ENCODE measurements at regions not wholly inside any gene's neighbourhood (a gene's known extent, or its start where the extent isn't known, plus 50 kb on each side); places are given as distances from the start of the nearest gene placed in this dataset.

GRCh38 chr2:130259594-130259993, 61.4 kb upstream of the TUBA3E start:
- no peak overlapping the region for H3K27ac ChIP-seq (ENCODE audit: extremely low read depth, low read depth, low read length)
- CTCF ChIA-PET = no interaction called here
- no peak overlapping the region for H3K4me3 ChIP-seq (ENCODE audit: low read depth, low read length)
- H3K36me3 ChIP-seq (ENCODE audit: control insufficient read depth in 2 of 2, insufficient read depth in 1 of 2, low read length in 2 of 2) = no peaks in the 10 kb centered on the region
- no peaks in the 10 kb centered on the region for H3K9me3 ChIP-seq (ENCODE audit: control insufficient read depth, insufficient read depth, low read depth, low read length)
- TF ChIP-seq ELK4 (IDR thresholded peaks at IDR 0.05; ENCODE audit: borderline replicate concordance, low read depth, low read length) (no peak), REPIN1 (tag by site-specific recombination; IDR thresholded peaks at IDR 0.05; ENCODE audit: low read depth) (no peak), ZBTB1 (tag by site-specific recombination; IDR thresholded peaks at IDR 0.05) (no peak), ZSCAN4 (tag by site-specific recombination; IDR thresholded peaks at IDR 0.05) (no peak), ZNF19 (tag by site-specific recombination; IDR thresholded peaks at IDR 0.05; ENCODE audit: low read depth) (no peak), ZNF626 (tag by site-specific recombination; IDR thresholded peaks at IDR 0.05) (no peak), ZNF366 (tag by site-specific recombination; conservative IDR thresholded peaks at IDR 0.05) (no peak), ZFP69B (tag by site-specific recombination; IDR thresholded peaks at IDR 0.05) (no peak), ZNF549 (tag by site-specific recombination; IDR thresholded peaks at IDR 0.05) (no peak), ZNF792 (tag by site-specific recombination; IDR thresholded peaks at IDR 0.05) (no peak)
- POLR2A ChIA-PET = no interaction called here
- H3K4me1 ChIP-seq (ENCODE audit: control insufficient read depth, insufficient read depth, low read length) = no peaks in the 10 kb centered on the region

- Histone ChIP-seq H3K27ac (ENCODE audit: extremely low read depth, low read depth, low read length) (no peak overlapping the region), H3K36me3 (ENCODE audit: control insufficient read depth in 2 of 2, insufficient read depth in 1 of 2, low read length in 2 of 2) (no peaks in the 10 kb centered on the region), H3K4me3 (ENCODE audit: low read depth, low read length) (no peak overlapping the region), H3K9me3 (ENCODE audit: control insufficient read depth, insufficient read depth, low read depth, low read length) (no peaks in the 10 kb centered on the region), H3K4me1 (ENCODE audit: control insufficient read depth, insufficient read depth, low read length) (no peaks in the 10 kb centered on the region)
- ChIA-PET CTCF (no interaction called here), POLR2A (no interaction called here)
- TF ChIP-seq ZSCAN23 (tag by site-specific recombination; IDR thresholded peaks at IDR 0.05) (no peak), ZNF513 (tag by site-specific recombination; IDR thresholded peaks at IDR 0.05) (no peak), ZNF324 (tag by site-specific recombination; IDR thresholded peaks at IDR 0.05) (no peak), IKZF3 (tag by site-specific recombination; IDR thresholded peaks at IDR 0.05) (no peak), ZNF24 (tag by site-specific recombination; IDR thresholded peaks at IDR 0.05) (no peak), ZNF768 (tag by site-specific recombination; IDR thresholded peaks at IDR 0.05) (no peak), GLIS2 (tag by site-specific recombination; IDR thresholded peaks at IDR 0.05) (no peak), ZBTB26 (tag by site-specific recombination; optimal IDR thresholded peaks at IDR 0.05) (no peak), ZNF555 (tag by site-specific recombination; conservative IDR thresholded peaks at IDR 0.05) (no peak), ZNF148 (tag by site-specific recombination; IDR thresholded peaks at IDR 0.05; ENCODE audit: borderline replicate concordance) (no peak), HOXC10 (CRISPR knock-in tag; IDR thresholded peaks at IDR 0.05) (no peak), ZNF202 (tag by site-specific recombination; IDR thresholded peaks at IDR 0.05; ENCODE audit: borderline replicate concordance) (no peak), ZNF341 (tag by site-specific recombination; IDR thresholded peaks at IDR 0.05; ENCODE audit: low read depth) (no peak), EGR2 (tag by site-specific recombination; IDR thresholded peaks at IDR 0.05; ENCODE audit: low read depth) (no peak), PRDM10 (tag by site-specific recombination; IDR thresholded peaks at IDR 0.05) (no peak), ZNF707 (tag by site-specific recombination; IDR thresholded peaks at IDR 0.05) (no peak)
Observed at GRCh38 chr2:130258356-130258755, 60.1 kb upstream of the TUBA3E start.
